Fibroblast of skin of back (primary cell): ENCODE measurements at regions not wholly inside any gene's neighbourhood (a gene's known extent, or its start where the extent isn't known, plus 50 kb on each side); places are given as distances from the start of the nearest gene placed in this dataset.
"Not testable (repeated sequence)": the region's sequence is repeated elsewhere in the genome, so short reads cannot be mapped to it uniquely, and the experiment has no call there.

ENCODE experiments used
- DNase-seq: peaks from one replicate; pipeline ENCODE4 v3.0.0-alpha.2; 2013

DNA sequence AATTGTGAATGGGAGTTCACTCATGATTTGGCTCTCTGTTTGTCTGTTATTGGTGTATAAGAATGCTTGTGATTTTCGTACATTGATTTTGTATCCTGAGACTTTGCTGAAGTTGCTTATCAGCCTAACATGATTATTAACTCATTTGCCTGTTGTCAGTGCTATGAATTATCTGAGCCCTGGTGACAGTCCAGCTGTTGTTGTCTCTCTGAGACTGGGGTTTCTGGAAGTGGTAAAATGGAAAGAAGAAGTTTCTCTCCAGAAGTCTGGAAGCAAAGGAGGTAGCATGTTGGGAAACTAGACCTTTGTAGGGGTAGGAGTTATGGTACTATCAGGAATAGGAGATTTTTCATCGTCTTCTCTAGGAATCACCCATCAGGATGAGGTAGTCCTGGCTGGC, 473.0 kb upstream of the RASGRP1 start:
- DNase-seq = not testable (repeated sequence)

- DNase-seq = no peak
Measured at GRCh38 chr15:39040861-39041260, 476.2 kb upstream of the RASGRP1 start.

- no peak for DNase-seq
Measured at GRCh38 chr15:39041979-39042495, 477.4 kb upstream of the RASGRP1 start.

- no peak for DNase-seq
Measured at GRCh38 chr15:39051626-39052322, 487.2 kb upstream of the RASGRP1 start.

GRCh38 chr15:39052323-39052705, 487.7 kb upstream of the RASGRP1 start:
- no peak for DNase-seq

GRCh38 chr15:39053480-39053879, 488.9 kb upstream of the RASGRP1 start:
- no peak for DNase-seq

DNA sequence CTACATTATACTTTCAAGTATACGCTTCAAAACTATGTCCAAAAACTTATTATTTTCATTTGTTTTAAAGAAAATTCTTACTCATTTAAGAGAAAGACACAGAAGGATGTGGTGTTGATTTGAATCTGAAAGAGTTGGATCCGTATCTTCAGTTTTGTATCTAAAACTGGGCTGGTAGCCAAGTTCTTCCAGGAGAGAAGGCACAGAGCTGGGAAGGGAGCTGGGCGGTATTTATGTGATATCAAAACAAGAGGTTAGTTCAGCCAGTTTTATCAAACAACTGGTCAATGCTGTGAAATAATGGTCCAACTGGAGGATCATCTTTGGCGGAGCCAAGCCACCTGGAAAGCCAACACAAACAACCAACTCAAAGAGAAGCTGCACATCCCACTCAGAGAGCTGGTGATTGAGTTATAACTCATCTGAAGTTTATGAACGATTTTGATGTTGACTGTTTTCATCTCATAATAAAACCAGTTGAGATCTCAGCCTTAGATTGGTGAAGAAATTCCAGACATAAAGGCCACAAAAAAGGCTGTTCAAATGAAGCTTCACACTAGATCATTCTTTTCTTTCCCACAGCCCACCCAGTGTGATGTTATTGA, 489.6 kb upstream of the RASGRP1 start:
- no peak for DNase-seq

DNA sequence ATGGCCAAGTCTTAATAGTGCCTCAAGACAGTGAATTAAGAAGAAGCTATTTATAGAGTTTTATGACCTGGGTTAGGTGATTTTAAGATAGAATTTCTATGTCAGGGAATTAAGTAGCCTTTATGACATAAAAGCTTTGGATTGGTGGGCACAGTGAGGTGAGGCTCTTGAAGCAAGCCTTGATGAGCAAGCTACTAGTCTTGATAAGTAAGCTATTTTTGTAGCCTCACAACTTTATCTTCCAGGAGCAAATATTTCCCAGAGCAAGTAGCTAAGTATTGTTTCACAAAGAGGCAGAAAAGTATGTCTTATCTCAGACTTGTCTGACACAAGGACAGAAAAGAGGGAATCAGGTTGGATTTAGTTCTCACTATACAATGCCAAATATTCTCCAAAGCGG, 491.7 kb upstream of the RASGRP1 start:
- DNase-seq = no peak

- no peak for DNase-seq
Measured at GRCh38 chr15:39058351-39059131, 493.9 kb upstream of the RASGRP1 start.

- peak; percentile 29 for DNase-seq
Measured at GRCh38 chr15:39059917-39060316, 495.3 kb upstream of the RASGRP1 start.

- no peak for DNase-seq
Measured at GRCh38 chr15:39061952-39062464, 497.4 kb upstream of the RASGRP1 start.

DNA sequence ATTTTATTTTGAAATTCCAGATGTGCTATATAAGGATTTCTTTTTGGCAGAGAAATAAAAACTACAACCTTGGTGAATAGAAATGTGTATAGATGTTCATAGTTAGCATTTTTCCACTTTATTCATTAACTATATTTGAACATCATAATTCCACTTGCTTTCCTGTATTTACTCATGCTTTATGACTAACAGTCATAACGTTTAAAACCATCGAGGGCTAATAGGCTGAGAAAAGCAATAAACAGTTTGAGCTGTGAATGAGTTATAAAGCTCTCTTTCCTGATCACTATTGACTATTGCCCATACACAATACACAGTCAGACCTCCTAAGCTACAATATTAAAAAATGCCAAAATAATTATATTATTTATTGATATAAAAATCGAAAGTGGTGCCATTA, 502.1 kb upstream of the RASGRP1 start:
- DNase-seq = no peak

DNA sequence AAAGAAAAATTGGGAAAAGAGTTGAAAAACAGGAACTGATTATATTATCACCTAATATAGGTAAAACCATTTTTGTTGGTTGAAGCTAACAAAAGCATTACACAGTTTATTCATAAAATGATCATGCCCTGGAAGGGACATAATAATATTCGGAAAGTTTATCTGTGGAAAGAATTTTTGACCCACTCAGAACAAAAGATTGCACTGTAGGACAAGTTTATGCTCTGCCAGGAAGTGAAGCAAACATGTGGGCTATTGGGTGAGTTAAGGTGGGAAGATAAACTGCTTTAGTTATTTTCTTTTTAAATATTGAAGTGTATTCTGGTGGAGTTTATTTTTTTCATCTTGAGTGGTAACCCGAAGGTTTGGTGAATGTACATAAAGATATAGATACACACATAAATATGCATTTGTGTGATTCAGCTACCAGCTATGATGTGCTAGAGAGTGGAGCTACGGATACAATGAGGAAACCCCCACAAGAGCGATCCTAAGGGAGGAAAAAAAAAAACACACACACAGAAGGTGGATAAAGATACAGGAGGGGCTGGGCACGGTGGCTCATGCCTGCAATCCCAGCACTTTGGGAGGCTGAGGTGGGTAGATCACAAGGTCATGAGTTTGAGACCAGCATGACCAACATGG, 506.4 kb upstream of the THBS1 start:
- peak; percentile 50 for DNase-seq

DNA sequence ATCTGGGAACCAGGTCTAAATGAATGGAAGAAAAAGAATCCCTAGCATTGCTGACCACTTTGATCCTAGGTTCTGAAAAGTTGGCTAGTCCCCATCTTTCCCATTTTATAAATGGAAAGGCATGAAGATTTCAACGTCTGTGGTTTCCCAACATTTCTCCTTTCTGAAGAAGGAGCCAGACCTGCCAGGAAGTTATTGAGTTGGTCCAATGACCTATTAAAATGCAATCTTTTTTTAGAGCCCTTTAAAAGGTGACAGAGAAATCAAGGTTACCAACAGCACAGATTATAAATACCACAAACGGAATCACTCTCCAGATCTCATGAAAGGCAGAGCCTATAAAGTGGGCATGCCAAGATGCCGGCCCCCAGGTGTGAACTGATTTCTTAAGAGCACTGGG, 505.6 kb upstream of the THBS1 start:
- peak; percentile 60 for DNase-seq

GRCh38 chr15:39075756-39076341, 505.0 kb upstream of the THBS1 start:
- no peak for DNase-seq

DNA sequence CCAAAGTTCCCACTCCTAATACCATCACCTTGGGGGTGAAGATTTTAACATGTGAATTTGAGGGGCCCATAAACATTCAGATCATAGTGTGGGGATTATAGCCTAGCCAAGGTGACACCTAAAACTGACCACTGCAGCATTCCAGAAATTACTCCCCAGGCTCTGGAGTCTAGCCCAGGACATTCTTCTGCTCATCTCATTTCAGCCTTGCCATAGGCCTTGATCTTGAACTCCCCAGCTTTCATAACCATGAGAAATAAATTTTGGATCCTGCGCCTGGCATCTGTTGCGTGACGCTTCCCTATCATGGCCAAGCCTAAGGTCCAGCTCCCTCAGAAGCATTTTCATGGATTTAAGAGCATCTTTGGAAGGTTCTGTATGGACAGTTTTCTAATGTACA, 502.9 kb upstream of the THBS1 start:
- DNase-seq = no peak

DNA sequence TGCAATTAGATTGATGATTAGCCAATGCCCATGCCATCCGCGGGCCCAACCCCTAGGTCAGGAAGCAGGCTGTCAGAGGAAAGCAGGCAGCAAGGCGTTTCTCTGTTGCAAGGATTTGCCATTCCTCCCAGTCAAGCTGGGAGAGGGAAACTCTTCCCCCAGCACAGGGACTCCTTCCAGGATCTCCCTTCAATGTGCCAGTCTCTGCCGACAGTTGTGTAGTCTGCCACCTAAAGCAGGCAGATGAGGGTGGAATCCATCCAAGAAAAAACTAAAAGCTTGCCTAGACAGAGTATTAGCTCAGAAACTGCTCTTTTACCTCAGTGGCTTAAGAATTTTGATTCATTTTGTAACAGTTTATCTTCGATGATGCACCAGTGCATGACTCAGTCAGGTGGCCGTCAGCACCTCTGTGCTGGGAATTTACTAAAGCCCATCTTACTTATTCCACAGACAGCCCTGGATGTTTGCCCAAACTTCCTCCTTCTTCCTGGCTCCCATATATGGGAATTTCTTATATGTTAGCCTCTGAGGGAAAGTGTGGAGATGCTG, 501.5 kb upstream of the THBS1 start:
- peak; percentile 93 for DNase-seq

GRCh38 chr15:39083213-39083612, 497.7 kb upstream of the THBS1 start:
- no peak for DNase-seq

DNA sequence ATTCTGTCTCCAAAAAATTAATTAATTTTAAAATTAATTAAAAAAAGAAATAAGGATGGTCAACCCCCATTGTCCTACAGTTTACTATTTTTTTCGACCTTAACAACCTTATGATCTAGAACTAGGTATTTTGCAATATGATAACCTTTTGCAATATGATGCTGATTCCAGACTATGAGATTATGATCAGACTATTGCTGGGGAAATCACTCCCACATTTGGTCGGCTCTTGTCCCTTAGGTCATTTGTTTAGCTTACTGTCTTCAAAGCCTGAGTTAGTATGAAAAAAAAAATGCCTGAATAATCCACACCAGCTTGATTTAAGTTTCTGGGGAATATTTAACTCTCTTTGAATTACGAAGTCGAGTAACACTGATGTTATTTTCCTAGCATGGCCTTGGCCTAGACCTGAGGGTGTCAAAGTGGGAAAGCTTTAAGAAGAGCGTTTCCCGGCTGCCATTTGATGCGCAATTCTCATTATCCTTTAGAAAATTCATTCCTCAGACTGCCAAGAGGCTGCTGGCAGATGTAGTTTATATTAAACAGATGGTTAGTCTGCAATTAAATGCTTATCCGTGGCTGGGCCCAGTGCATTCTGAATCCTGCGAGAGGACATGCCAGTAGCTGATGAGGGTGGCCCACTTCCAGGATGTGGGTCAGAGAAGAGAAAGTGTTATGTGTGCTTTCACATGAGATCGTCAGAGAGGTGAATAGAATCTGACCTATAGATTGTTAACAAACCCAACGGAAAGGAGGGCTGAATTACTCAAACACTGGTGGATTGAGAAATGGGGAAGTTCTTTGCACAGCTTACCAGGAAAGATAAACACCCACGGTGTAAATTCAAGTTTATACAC, 496.0 kb upstream of the THBS1 start:
- peak; percentile 25 for DNase-seq

DNA sequence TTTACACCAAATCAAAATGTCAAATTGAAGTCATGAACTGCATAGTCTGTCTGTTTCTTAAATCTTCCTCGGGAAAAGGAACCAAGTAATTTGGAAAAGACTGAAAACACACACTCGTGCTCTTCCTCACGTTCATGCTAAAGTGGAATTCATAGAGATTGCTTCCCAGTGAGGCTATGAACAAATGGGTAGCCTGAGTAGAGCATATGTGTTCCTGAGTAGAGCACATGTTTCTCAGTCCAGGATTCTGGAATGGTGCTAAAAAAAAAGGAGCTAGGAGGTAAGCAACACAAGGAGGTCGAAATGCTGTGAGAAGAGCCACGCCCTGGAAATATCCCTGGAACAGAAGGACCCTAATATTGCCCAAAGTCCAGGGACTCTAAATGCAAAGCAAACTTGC, 494.2 kb upstream of the THBS1 start:
- DNase-seq = no peak

DNA sequence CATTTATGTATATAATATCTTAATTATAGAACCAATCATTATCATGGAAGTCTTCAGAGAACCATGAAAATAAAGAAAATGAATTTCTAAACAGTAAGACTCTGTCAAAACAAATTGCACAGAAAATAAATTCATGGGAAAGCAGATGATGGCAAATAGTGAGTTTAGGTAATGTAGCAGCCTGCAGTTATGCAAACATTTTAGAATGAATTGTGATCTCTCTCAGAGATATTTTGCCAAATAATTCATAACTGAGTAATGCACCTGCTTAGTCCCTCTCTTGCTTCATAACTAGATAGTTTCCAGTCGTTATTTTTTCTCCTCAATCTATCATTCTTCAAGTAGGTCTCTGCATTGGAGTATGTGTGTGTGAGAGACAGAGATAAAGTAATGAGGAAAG, 492.7 kb upstream of the THBS1 start:
- no peak for DNase-seq
